Stimulated activated CD4-positive, alpha-beta T cell treated with anti-CD3 and anti-CD28 coated beads, TNF-alpha, amount 100 ng/mL, for 24 hours (primary cell): ENCODE measurements at regions not wholly inside any gene's neighbourhood (a gene's known extent, or its start where the extent isn't known, plus 50 kb on each side); places are given as distances from the start of the nearest gene placed in this dataset.

ENCODE experiments used
- DNase-seq, 3 experiments: peaks; one replicate each; pipeline ENCODE4 v3.0.0-alpha.2; 2020; ENCODE audit warnings: low read depth in 3 of 3

GRCh38 chr12:77629141-77629540 lies 201.6 kb upstream of the NAV3 start:
- DNase-seq: no peak

- no peak for DNase-seq
Observed at GRCh38 chr12:77625441-77625840, 205.3 kb upstream of the NAV3 start.

- DNase-seq: no peak
Observed at GRCh38 chr12:77619425-77619824, 211.3 kb upstream of the NAV3 start.

- DNase-seq: no peak
Observed at GRCh38 chr12:77617818-77618217, 212.9 kb upstream of the NAV3 start.

- DNase-seq: no peak
Observed at GRCh38 chr12:77615332-77615731, 215.4 kb upstream of the NAV3 start.

GRCh38 chr12:77613411-77613810 lies 217.3 kb upstream of the NAV3 start:
- no peak for DNase-seq

- DNase-seq: no peak
Observed at GRCh38 chr12:77610446-77610845, 220.2 kb upstream of the NAV3 start.

- DNase-seq: no peak
Observed at GRCh38 chr12:77609016-77609415, 221.7 kb upstream of the NAV3 start.

- DNase-seq: no peak
Observed at GRCh38 chr12:77608271-77608824, 222.3 kb upstream of the NAV3 start.

- no peak for DNase-seq
Observed at GRCh38 chr12:77606348-77606747, 224.3 kb upstream of the NAV3 start.

- no peak for DNase-seq
Observed at GRCh38 chr12:77603946-77604345, 226.7 kb upstream of the NAV3 start.

- DNase-seq: no peak
Observed at GRCh38 chr12:77601069-77601468, 229.6 kb upstream of the NAV3 start.

GRCh38 chr12:77600468-77600843 lies 230.2 kb upstream of the NAV3 start:
- DNase-seq: no peak

- no peak for DNase-seq
Observed at GRCh38 chr12:77599782-77600467, 230.8 kb upstream of the NAV3 start.

- no peak for DNase-seq
Observed at GRCh38 chr12:77594366-77594765, 236.3 kb upstream of the NAV3 start.

- no peak for DNase-seq
Observed at GRCh38 chr12:77592836-77593235, 237.9 kb upstream of the NAV3 start.

- no peak for DNase-seq
Observed at GRCh38 chr12:77591959-77592743, 238.5 kb upstream of the NAV3 start.

- DNase-seq: no peak
Observed at GRCh38 chr12:77590306-77590705, 240.4 kb upstream of the NAV3 start.

- no peak for DNase-seq
Observed at GRCh38 chr12:77584860-77585259, 245.8 kb upstream of the NAV3 start.

GRCh38 chr12:77578466-77579220 lies 252.1 kb upstream of the NAV3 start:
- DNase-seq: no peak

- no peak for DNase-seq
Observed at GRCh38 chr12:77577791-77578190, 252.9 kb upstream of the NAV3 start.

- DNase-seq: no peak
Observed at GRCh38 chr12:77575376-77575919, 255.2 kb upstream of the NAV3 start.
